ENCODE measurements at regions not wholly inside any gene's neighbourhood (a gene's known extent, or its start where the extent isn't known, plus 50 kb on each side); places are given as distances from the start of the nearest gene placed in this dataset.

DNA sequence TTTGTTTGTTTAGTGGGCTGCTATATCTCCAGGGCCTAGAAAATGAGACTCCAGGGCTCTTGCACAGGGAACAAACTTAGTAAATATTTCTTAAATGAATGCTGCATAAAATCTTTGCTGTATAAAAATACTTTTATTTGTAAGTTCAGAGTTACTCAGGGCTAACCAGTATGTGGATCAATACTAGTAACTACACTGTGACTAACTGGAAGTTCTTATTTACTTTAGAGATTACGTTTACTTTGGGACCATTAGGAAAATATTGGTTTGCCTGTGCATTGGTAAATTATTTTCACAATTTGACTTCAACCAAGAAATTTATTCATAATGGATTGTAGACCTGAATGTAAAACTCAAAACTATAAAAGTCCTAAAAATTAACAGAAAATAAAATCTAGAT, 575.5 kb downstream of the RNF144A start:
- POLR2A ChIA-PET: no interaction called here
- Histone ChIP-seq H3K27ac (ENCODE audit: extremely low read depth, low read depth, low read length) (no peak overlapping the region), H3K4me3 (ENCODE audit: low read depth, low read length) (no peak overlapping the region), H3K36me3 (ENCODE audit: control insufficient read depth in 2 of 2, insufficient read depth in 1 of 2, low read length in 2 of 2) (no peaks in the 10 kb centered on the region), H3K4me1 (ENCODE audit: control insufficient read depth, insufficient read depth, low read length) (no peaks in the 10 kb centered on the region), H3K9me3 (ENCODE audit: control insufficient read depth, insufficient read depth, low read depth, low read length) (no peaks in the 10 kb centered on the region)
- no peak for TF ChIP-seq ZNF169 (tag by site-specific recombination; IDR thresholded peaks at IDR 0.05)
- TF ChIP-seq ZNF555 (tag by site-specific recombination; conservative IDR thresholded peaks at IDR 0.05): no peak
- no peak for TF ChIP-seq ATF2 (tag by site-specific recombination; IDR thresholded peaks at IDR 0.05; ENCODE audit: low read depth)
- no peak for TF ChIP-seq ZNF449 (tag by site-specific recombination; IDR thresholded peaks at IDR 0.05)
- TF ChIP-seq ZEB2 (tag by site-specific recombination; IDR thresholded peaks at IDR 0.05): no peak
- CTCF ChIA-PET: no interaction called here

DNA sequence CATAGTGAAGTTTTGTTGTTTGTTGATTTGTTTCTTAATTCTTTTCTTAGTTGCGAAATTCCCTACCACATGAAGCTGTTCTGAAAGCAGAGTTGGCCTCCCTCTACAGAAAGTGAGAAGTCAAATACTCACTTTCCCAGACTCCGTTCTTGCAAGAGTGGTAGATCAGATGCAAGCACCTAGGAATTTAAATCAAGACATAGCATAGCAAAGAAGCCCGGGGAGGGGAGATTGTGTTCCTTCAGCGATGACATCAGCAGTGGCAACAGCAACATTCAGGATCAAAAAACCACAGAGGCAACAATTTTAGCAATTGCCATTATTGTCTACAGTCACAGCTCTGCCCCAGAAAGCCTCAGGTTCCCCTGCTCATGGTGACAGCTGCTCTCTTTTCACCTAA, 580.0 kb downstream of the RNF144A start:
- Histone ChIP-seq H3K4me1 (ENCODE audit: control insufficient read depth, insufficient read depth, low read length) (no peaks in the 10 kb centered on the region), H3K9me3 (ENCODE audit: control insufficient read depth, insufficient read depth, low read depth, low read length) (no peaks in the 10 kb centered on the region), H3K27ac (ENCODE audit: extremely low read depth, low read depth, low read length) (no peak overlapping the region), H3K4me3 (ENCODE audit: low read depth, low read length) (no peak overlapping the region), H3K36me3 (ENCODE audit: control insufficient read depth in 2 of 2, insufficient read depth in 1 of 2, low read length in 2 of 2) (no peaks in the 10 kb centered on the region)
- ChIA-PET POLR2A (no interaction called here), CTCF (no interaction called here)
- no peak for TF ChIP-seq ZBTB21 (tag by site-specific recombination; IDR thresholded peaks at IDR 0.05)
- no peak for TF ChIP-seq ZNF19 (tag by site-specific recombination; IDR thresholded peaks at IDR 0.05; ENCODE audit: low read depth)
- no peak for TF ChIP-seq KLF8 (tag by site-specific recombination; IDR thresholded peaks at IDR 0.05)
- no peak for TF ChIP-seq YY2 (tag by site-specific recombination; IDR thresholded peaks at IDR 0.05)
- no peak for TF ChIP-seq ZNF621 (tag by site-specific recombination; IDR thresholded peaks at IDR 0.05)
- no peak for TF ChIP-seq ZBTB11 (tag by site-specific recombination; conservative IDR thresholded peaks at IDR 0.05; ENCODE audit: low read depth)
- no peak for TF ChIP-seq ZBTB49 (tag by site-specific recombination; IDR thresholded peaks at IDR 0.05; ENCODE audit: low read depth)
- no peak for TF ChIP-seq ZFP41 (tag by site-specific recombination; IDR thresholded peaks at IDR 0.05; ENCODE audit: borderline replicate concordance)

DNA sequence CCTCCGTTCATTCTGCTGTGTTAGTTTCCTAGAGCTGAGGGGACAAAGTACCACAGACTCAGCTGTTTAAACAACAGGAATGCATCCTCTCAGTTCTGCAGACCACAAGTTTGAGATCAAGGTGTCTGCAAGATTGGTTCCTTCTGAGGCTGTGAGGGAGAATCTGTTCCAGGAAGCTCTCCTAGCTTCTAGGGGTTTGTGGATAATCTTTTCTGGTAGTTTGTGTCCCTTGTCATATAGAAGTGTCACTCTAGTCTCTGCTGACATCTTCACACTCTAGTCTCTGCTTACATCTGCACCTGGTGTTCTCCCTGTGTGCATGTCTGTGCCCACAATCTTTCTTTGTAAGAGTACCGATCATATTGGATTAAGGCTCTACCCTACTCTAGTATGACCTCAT, 581.8 kb downstream of the RNF144A start:
- H3K27ac ChIP-seq (ENCODE audit: extremely low read depth, low read depth, low read length): no peak overlapping the region
- ChIA-PET POLR2A (no interaction called here), CTCF (interaction anchor here (0.6 kb wide), 1 partner anchor 162 kb away, joined by 4 read pairs; no protein-coding TSS in a partner anchor)
- H3K4me3 ChIP-seq (ENCODE audit: low read depth, low read length): no peak overlapping the region
- no peaks in the 10 kb centered on the region for H3K4me1 ChIP-seq (ENCODE audit: control insufficient read depth, insufficient read depth, low read length)
- no peaks in the 10 kb centered on the region for H3K9me3 ChIP-seq (ENCODE audit: control insufficient read depth, insufficient read depth, low read depth, low read length)
- no peaks in the 10 kb centered on the region for H3K36me3 ChIP-seq (ENCODE audit: control insufficient read depth in 2 of 2, insufficient read depth in 1 of 2, low read length in 2 of 2)
- TF ChIP-seq ZIC2 (tag by site-specific recombination; IDR thresholded peaks at IDR 0.05): no peak
- no peak for TF ChIP-seq ZNF302 (tag by site-specific recombination; IDR thresholded peaks at IDR 0.05; ENCODE audit: low read depth)
- no peak for TF ChIP-seq BCL11B (tag by site-specific recombination; IDR thresholded peaks at IDR 0.05; ENCODE audit: low read depth)
- TF ChIP-seq WT1 (tag by site-specific recombination; IDR thresholded peaks at IDR 0.05): no peak
- no peak for TF ChIP-seq SCRT1 (tag by site-specific recombination; IDR thresholded peaks at IDR 0.05; ENCODE audit: borderline replicate concordance)
- no peak for TF ChIP-seq ZNF776 (tag by site-specific recombination; IDR thresholded peaks at IDR 0.05; ENCODE audit: borderline replicate concordance)
- TF ChIP-seq ZNF792 (tag by site-specific recombination; IDR thresholded peaks at IDR 0.05): no peak
- TF ChIP-seq, protein P1, sequence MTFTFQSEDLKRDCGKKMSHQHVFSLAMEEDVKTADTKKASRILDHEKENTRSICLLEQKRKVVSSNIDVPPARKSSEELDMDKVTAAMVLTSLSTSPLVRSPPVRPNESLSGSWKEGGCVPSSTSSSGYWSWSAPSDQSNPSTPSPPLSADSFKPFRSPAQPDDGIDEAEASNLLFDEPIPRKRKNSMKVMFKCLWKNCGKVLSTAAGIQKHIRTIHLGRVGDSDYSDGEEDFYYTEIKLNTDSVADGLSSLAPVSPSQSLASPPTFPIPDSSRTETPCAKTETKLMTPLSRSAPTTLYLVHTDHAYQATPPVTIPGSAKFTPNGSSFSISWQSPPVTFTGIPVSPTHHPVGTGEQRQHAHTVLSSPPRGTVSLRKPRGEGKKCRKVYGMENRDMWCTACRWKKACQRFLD (tag by site-specific recombination; IDR thresholded peaks at IDR 0.05): no peak
- TF ChIP-seq ZNF248 (tag by site-specific recombination; IDR thresholded peaks at IDR 0.05): no peak
- no peak for TF ChIP-seq ZNF544 (tag by site-specific recombination; IDR thresholded peaks at IDR 0.05)
- no peak for TF ChIP-seq ZNF324 (tag by site-specific recombination; IDR thresholded peaks at IDR 0.05)
